AG04449 (cell line): ENCODE measurements at regions not wholly inside any gene's neighbourhood (a gene's known extent, or its start where the extent isn't known, plus 50 kb on each side); places are given as distances from the start of the nearest gene placed in this dataset.

Source experiments
- CTCF ChIA-PET: fragments of 350-600 bp; formaldehyde crosslinking; extraction: SDS; loops from one replicate; lab custom pipeline; 2021; ENCODE audit warnings: antibody characterized with exemption; lab: Yijun Ruan, JAX
- POLR2A ChIA-PET: fragments of 400-600, 350-600 bp; formaldehyde crosslinking; extraction: SDS; loops from one replicate; lab custom pipeline; 2020; ENCODE audit warnings: antibody characterized with exemption, inconsistent platforms; lab: Yijun Ruan, JAX
- DNase-seq: peaks from one replicate; pipeline ENCODE4 v3.0.0-alpha.2; 2010; ENCODE audit warnings: low read depth, low spot score
- H3K4me3 ChIP-seq: 2 replicates; pipeline ENCODE4 v1.5.1; 2011; ENCODE audit warnings: low read depth, mild to moderate bottlenecking, control low read depth, low read length
- TF ChIP-seq, protein P1 (sequence below): IDR thresholded peaks from one replicate; pipeline ENCODE4 v1.5.1; 2011; ENCODE audit warnings: mild to moderate bottlenecking, moderate library complexity, low read length, control low read depth, inconsistent platforms; ENCODE audit not compliant: insufficient read depth; ENCODE audit errors: missing control alignments

DNA sequence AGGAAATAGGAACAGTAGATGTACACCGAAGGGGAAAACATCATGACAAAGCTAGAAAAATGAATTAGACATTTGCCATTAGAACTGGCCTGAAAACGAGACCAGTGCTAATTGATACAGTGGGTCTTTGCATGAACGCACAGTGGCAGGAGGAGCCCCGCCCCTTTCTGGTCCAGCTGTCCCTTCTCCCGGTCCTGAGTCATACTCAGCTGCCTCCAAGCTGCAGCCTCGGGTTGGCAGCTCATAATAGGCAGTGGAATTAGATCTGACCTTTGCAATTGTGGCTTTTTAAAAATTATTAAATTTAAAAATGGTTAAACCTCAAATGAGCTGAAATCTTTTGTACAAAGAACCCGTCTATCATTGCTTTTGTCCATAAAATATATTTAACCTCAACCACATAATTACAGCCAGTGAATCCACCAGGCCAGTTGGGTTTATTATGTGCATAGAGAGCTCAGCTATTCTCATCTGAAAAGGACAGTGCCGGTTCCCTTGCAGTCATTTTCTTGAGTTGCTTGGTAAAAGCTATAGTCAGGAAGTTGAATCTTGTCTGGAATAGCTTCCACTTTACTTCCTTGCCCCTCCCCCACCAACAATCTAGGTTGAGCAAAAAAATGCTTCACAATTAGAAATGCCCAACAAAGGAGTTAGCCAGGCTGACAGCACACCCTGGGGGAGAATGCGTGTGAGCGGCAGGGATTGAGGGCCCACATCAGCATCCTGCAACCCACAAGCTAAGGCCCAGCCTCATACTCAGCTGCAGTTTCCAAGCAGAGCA lies 147.1 kb downstream of the BUB3 start:
- no peak for DNase-seq
- H3K4me3 ChIP-seq: no peak overlapping the region
- CTCF ChIA-PET: no interaction called here
- TF ChIP-seq, protein P1, sequence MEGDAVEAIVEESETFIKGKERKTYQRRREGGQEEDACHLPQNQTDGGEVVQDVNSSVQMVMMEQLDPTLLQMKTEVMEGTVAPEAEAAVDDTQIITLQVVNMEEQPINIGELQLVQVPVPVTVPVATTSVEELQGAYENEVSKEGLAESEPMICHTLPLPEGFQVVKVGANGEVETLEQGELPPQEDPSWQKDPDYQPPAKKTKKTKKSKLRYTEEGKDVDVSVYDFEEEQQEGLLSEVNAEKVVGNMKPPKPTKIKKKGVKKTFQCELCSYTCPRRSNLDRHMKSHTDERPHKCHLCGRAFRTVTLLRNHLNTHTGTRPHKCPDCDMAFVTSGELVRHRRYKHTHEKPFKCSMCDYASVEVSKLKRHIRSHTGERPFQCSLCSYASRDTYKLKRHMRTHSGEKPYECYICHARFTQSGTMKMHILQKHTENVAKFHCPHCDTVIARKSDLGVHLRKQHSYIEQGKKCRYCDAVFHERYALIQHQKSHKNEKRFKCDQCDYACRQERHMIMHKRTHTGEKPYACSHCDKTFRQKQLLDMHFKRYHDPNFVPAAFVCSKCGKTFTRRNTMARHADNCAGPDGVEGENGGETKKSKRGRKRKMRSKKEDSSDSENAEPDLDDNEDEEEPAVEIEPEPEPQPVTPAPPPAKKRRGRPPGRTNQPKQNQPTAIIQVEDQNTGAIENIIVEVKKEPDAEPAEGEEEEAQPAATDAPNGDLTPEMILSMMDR: no peak
- POLR2A ChIA-PET: no interaction called here

DNA sequence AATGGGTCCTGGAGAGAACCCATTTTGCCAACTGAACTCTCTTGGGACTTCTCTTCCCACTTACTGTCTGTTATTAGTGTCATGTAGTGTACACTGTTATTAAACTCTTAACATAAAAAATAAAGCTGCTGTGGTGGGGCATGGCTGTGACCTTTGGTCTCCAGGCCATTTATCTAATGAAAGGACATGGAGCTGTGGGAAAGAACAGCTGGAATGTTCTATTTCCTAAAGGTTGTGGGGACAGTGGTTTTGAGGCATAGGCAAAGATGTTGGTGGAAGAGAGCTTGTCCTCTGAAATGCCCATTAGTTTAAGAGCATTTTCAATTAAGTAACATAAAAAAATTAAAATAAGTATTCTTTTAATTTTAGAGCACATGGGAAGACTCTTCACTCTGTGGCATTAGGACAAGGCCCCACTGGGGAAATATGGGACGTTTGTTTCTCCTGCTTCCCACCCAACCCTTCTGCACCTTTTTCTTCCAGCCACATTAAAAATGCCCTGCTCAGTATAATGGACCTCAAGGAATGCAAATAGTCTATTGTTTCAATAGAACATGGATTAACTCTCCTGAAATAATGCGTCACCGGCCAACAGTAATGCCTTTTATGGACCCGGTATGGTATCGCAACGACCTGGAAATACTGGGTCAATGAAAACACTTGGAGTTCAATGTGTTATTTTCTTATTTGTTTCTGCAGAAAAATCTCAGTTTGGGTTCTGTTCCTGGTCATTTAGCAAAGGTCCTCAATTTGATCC lies 149.6 kb downstream of the BUB3 start:
- ChIA-PET POLR2A (no interaction called here), CTCF (no interaction called here)
- H3K4me3 ChIP-seq: no peak overlapping the region
- DNase-seq: no peak
- TF ChIP-seq, protein P1: no peak

DNA sequence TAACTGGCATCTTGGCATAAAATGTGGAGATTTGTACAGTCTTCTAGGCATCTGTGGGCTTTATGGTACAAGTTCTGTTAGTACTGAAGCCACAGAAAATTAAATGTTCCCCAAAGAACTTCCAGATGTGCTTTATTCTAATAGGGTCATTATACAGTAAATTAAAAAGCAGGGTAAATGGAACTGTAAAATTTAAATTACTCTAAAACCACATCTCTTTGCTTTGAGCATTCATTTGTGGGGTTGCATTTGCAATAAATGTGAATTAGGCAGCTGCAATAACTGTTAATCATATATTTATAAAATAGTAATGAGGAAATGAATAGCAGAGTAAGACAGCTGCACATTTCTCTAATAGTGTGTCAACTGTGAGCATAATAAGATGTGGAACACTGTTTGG lies 151.5 kb downstream of the BUB3 start:
- TF ChIP-seq, protein P1: no peak
- ChIA-PET POLR2A (no interaction called here), CTCF (no interaction called here)
- H3K4me3 ChIP-seq: no peak overlapping the region
- no peak for DNase-seq

DNA sequence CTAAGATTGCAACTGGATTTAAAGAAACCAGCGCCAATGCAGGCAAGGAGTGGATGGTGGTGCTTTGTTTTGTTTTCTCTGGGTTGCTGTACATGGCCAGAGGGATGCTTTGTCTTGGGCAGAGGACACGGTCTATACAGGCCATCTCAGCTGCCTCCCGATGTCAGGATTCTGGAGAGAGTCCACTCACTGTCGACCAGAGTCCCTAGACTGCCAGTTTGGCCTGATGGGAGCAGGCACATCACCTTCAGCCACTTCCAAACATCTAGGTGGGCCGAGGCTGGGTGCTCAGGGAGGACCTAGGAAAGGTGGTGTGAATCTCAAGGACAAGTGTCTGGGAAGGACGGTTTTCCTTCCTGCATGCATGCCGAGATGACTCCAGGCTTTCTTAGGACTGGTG lies 152.1 kb downstream of the BUB3 start:
- ChIA-PET CTCF (no interaction called here), POLR2A (no interaction called here)
- no peak for DNase-seq
- TF ChIP-seq, protein P1: no peak
- H3K4me3 ChIP-seq: no peak overlapping the region

DNA sequence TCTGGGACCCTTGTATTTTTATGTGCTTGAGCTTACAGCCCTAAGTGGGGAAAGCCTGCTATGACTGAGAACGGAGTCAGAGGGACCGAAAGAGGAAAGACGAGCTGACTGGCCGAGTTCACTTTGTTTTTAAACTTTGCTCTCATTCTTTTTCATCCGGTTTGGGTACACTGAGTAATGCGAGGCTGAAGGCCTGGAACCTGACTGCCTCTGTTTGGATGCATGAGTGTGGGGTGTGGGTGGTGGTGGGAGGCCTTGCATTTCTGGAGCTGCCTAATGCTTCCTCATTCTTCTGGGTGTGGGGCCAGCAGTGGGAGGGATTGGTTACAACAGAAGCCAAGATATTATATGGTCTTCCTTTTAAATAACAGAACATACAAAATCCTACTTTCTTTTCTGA lies 155.5 kb downstream of the BUB3 start:
- TF ChIP-seq, protein P1: no peak
- H3K4me3 ChIP-seq: no peak overlapping the region
- no peak for DNase-seq
- ChIA-PET POLR2A (no interaction called here), CTCF (no interaction called here)

DNA sequence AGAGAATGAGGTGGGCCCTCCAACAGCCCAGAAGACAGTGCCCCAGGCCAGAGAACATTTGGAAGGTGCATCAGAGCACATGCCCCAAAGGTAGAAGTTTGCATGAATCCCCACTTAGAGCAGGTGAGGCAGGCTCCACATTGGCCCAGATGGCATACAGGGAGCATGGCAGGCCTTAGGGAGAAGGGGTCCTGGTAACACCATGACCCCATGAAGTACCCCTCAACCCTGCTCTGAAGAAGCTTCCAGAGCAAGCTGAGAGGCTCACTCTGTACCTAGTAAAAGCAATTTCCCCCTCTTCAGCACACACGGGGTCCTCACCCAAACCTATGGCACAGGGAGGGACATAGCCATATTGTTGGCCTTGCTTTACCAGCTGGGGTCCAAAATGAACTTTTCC lies 162.6 kb downstream of the BUB3 start:
- DNase-seq: no peak
- no peak overlapping the region for H3K4me3 ChIP-seq
- ChIA-PET CTCF (no interaction called here), POLR2A (no interaction called here)
- TF ChIP-seq, protein P1: no peak
